ENCODE measurements at regions not wholly inside any gene's neighbourhood (a gene's known extent, or its start where the extent isn't known, plus 50 kb on each side); places are given as distances from the start of the nearest gene placed in this dataset.

DNA sequence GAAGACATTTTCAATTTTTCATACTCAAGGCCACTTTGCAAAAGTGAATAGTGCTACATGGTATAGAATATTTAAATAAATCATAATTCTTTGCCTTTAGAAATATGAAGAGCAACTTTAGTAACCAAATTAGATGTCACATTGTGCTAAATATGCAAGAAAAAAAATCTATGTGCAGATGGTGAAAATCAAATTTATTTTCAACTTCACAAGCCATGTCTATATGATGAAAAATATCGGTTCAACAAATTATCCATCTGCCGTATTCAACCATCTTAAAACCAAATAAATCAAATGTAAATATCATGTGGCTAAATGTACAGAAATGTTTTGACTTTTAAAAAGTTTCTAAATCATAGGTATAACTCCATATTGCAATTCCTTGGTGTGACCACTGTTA lies 398.2 kb downstream of the PABPC4L start:
- no peak for DNase-seq (ENCODE audit: low read depth)
- in situ Hi-C loops (cut with HindIII; ENCODE audit: low pct_unique_long_range_greater_than_20kb, low sequenced_read_pairs), result no loop called here

DNA sequence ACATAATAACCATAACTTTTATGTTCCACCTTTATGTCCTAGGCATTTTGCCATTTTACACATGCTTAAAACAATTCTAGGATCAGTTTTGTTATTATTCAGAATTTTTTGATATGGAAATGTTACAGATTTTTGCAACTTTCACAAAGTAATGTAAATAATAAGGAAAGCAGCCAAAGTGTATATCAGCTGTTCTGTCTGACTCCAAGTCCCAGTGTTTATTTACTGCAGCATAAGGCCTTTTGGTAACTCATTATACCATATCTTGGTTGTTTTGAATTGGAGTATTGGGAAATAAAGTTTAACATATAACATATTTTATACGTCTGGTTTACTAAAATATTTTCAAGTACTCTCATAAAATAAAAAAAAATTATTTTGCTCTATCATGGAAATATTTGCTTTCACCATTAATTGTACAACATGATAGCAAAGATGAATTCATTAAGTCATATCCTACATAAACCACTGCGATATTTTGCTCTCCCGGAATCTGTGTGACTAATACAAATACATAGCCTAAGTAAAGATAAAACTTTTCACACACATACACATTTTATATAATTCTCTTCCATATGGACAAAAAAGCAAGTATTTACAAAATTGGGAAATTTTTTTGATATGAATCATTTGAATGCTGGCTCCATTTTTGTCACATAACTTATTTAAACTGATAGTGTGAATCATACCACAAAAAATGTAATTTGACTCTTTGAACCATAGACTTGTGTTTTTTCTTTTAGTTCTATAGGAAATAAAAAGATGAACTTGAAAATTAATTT lies 399.0 kb downstream of the PABPC4L start:
- DNase-seq (ENCODE audit: low read depth), result no peak
- in situ Hi-C loops (cut with HindIII; ENCODE audit: low pct_unique_long_range_greater_than_20kb, low sequenced_read_pairs), result no loop called here

DNA sequence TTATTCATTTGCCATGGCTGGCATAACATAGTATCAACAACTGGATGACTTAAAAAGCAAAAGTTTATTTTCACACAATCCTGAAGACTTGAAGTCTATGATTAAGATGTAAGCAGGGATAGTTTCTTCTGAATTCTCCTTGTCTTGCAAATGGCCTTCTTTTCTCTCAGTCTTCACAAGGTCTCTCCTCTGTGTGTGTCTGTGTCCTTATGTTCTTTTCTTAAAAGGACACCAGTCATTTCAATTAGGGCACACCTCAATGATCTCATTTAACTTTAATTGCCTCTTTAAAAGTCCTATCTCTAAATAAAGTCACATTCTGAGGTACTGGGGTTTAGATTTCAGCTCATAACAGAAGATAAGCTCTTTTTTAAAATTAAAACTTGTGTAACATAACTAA lies 399.7 kb downstream of the PABPC4L start:
- DNase-seq (ENCODE audit: low read depth), result no peak
- in situ Hi-C loops (cut with HindIII; ENCODE audit: low pct_unique_long_range_greater_than_20kb, low sequenced_read_pairs), result no loop called here

DNA sequence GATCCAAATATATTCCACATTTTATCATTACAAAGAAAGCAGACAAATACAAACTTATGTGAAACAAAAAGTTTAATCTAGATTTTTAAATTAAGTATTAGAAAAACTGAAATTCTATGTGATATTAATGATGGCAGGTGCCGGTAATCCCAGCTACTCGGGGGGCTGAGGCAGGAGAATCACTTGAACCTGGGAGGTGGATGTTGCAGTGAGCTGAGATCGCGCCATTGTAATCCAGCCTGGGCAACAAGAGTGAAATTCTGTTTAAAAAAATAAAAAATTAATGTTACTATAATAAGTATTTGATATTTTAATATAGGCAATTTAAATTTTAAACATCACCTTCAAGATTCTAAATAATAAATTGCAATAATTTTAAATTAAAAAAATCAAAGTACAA lies 400.6 kb downstream of the PABPC4L start:
- DNase-seq (ENCODE audit: low read depth), result no peak
- in situ Hi-C loops (cut with HindIII; ENCODE audit: low pct_unique_long_range_greater_than_20kb, low sequenced_read_pairs), result no loop called here

DNA sequence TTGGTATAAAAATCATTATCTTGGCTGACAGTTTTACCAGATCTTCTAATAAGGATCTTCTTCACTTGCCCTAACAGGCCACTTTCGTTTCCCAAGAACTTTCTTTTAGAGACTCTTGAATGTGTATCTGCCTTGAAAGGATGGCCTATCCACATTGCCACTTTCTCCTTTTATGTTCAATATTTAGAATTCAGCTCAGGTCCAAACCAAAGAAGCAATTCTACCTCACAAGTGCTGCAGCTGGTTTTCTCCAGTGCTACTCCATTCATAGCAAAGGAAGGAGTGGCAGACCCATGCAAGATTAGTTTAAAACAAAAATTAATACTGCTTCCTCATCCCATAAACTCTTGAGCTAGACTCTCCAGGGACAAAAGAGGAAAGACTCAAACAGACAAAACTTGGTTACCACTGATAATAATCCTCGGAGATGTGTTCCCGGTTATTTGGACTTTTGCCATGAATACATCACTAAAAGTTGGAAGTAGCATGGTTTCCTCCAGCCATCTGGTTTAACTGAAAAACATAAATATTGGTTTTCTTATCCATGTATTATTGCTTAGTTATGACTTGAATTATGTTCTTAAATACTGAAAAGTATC lies 401.8 kb downstream of the PABPC4L start:
- no peak for DNase-seq (ENCODE audit: low read depth)
- in situ Hi-C loops (cut with HindIII; ENCODE audit: low pct_unique_long_range_greater_than_20kb, low sequenced_read_pairs), result no loop called here

DNA sequence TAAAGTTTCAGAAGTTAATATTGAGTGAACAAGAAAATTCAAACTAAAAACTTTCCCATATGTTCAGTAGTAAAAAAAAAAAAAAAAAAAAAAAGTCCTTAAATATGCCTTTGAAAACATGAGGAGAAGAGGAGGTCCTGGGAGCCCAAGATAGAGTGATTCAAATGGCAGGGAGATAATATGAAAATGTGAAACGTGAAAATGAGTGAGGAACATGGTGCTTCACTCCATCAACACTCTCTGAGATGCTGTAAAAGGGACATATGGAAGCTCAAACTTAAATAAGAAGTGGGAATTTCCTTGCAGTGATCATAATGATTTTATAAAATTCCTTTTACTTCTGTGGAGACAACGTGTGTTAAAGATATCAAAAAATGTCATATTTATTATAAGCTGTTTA lies 423.9 kb downstream of the PABPC4L start:
- in situ Hi-C loops (cut with HindIII; ENCODE audit: low pct_unique_long_range_greater_than_20kb, low sequenced_read_pairs), result no loop called here

DNA sequence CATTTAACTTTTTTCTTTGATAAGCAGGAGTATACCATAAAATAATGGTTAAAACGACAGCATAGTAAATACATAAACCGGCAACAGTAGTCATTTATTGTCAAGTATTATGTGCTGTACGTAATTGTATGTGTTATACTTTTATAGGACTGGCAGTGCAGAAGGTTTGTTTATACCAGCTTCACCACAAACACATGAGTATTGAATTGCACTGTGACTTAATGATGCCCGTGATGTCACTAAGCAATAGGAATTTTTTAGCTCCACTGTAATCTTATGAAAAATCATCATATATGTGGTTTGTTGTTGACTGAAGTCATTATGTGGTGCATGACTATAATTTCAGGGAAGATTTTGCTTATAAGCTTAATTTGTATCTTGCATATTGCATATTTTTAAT lies 424.6 kb downstream of the PABPC4L start:
- no peak for DNase-seq (ENCODE audit: low read depth)
- in situ Hi-C loops (cut with HindIII; ENCODE audit: low pct_unique_long_range_greater_than_20kb, low sequenced_read_pairs), result no loop called here

More for the DNA sequence above, 423.9 kb downstream of the PABPC4L start:
- no peak for DNase-seq (ENCODE audit: low read depth)

DNA sequence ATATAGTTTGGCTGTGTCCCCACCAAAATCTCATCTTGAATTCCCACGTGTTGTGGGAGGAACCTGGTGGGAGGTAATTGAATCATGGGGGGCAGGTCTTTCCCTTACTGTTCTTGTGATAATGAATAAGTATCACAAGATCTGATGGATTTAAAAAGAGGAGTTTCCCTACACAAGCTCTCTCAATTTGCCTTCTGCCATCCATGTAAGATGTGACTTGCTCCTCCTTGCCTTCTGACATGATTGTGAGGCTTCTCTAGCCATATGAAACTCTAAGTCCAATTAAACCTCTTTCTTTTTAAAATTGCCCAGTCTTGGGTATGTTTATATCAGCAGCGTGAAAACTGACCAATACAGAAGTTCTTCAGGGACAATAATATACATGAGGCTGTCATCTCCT lies 425.1 kb downstream of the PABPC4L start:
- in situ Hi-C loops (cut with HindIII; ENCODE audit: low pct_unique_long_range_greater_than_20kb, low sequenced_read_pairs), result no loop called here
- no peak for DNase-seq (ENCODE audit: low read depth)

DNA sequence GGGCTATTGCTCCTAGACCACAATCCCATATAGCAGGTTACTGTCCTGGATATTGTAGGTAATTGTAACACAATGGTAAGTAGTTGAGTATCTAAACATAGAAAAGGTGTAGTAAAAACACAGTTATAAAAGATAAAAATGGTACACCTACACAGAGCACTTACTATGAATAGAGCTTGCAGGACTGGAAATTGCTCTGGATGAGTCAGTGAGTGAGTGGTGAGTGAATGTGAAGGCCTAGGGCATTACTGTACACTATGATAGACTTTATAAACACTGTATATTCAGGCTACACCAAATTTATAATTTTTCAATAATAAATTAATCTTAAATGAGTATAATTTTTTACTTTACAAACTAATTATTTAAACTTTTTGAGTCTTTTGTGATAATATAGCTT lies 425.7 kb downstream of the PABPC4L start:
- in situ Hi-C loops (cut with HindIII; ENCODE audit: low pct_unique_long_range_greater_than_20kb, low sequenced_read_pairs), result no loop called here
- DNase-seq (ENCODE audit: low read depth), result no peak

DNA sequence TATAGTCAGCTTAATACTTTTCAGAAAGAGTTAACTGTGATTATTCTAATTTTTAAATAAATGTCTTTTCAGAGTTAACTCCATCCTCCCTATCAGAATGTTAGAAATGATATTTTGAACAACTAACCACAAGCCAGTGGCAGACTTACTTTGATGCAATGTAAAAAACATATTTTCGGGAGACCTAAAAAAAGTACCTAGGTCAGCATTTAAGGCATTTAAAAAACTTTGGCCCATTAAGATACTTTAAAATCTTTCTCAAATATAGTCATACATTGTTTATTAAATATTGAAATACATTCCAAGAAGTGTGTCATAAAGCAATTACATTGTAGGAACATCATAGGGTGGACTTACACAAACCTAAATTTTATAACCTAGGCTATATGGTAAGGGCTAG lies 426.1 kb downstream of the PABPC4L start:
- in situ Hi-C loops (cut with HindIII; ENCODE audit: low pct_unique_long_range_greater_than_20kb, low sequenced_read_pairs), result no loop called here
- DNase-seq (ENCODE audit: low read depth), result no peak

DNA sequence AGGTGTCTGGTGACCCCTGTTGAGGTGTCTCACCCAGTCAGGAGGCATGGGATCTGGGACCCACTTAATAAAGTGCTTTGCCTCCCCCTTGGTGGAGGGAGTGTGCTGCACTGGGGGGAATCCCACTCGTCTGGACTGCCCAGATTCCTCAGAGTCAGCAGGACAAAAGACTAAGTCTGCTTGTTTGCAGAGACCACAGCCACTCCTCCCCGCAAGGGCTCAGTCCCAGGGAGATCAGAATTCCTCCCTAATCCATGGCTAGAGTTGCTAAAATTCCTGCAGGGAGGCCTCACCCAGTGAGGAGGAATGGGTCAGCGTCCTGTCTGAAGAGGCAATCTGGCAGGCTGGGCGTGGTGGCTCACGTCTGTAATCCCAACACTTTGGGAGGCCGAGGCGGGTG lies 442.2 kb downstream of the PABPC4L start:
- DNase-seq (ENCODE audit: low read depth), result no peak
- in situ Hi-C loops (cut with HindIII; ENCODE audit: low pct_unique_long_range_greater_than_20kb, low sequenced_read_pairs), result no loop called here

DNA sequence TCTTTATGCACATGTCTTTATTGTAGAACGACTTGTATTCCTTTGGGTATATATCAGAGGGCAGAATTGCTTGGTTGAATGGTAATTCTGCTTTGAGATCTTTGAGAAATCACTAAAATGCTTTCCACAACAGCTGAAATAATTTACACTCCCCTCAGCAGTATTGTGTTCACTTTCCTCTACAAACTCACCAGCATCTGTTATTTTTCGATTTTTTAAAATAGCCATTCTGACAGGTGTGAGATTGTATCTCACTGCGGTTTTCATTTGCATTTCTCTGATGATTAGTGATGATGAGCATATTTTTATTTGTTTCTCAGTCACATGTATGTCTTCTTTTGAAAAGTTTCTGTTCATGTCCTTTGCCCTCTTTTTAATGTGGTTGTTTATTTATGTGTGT lies 459.8 kb downstream of the PABPC4L start:
- in situ Hi-C loops (cut with HindIII; ENCODE audit: low pct_unique_long_range_greater_than_20kb, low sequenced_read_pairs), result no loop called here
- DNase-seq (ENCODE audit: low read depth), result no peak

DNA sequence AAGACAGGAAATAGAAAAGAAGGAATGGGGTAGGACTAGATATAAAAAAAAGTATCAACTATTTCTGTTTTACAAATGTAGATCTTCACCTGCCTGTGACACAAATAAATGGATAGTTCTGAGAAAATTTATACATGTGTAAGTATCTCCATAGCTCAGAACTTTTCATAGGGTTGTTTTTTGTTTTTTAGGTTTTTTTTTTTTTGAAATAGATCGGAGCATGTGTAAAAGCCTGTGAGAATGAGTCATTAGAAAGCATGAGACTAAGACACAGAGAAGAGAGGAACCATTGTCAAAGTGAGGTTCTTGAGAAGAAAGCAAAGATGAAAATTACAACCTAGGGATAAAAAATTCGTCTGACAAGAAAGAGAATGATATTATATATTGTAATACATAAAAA lies 481.6 kb downstream of the PABPC4L start:
- no peak for DNase-seq (ENCODE audit: low read depth)
- in situ Hi-C loops (cut with HindIII; ENCODE audit: low pct_unique_long_range_greater_than_20kb, low sequenced_read_pairs), result no loop called here

DNA sequence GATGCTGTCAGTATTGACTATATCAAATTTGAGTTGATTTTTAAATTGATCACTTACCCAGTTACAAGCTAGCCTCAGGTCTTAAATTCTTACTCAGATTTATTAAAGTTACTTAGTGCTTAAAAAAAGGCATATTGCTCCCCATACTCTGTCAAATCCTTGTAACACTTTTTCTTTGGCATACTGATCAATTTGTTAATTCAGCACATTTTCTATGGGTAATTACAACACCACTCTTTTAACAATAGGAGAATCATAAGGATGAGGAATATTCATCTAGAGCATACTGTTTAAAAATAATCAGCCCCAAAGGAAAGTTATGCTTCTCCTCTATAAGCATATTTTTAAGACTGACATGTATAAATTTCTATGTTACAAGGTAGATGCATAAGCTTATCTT lies 482.5 kb downstream of the PABPC4L start:
- in situ Hi-C loops (cut with HindIII; ENCODE audit: low pct_unique_long_range_greater_than_20kb, low sequenced_read_pairs), result no loop called here
- no peak for DNase-seq (ENCODE audit: low read depth)

DNA sequence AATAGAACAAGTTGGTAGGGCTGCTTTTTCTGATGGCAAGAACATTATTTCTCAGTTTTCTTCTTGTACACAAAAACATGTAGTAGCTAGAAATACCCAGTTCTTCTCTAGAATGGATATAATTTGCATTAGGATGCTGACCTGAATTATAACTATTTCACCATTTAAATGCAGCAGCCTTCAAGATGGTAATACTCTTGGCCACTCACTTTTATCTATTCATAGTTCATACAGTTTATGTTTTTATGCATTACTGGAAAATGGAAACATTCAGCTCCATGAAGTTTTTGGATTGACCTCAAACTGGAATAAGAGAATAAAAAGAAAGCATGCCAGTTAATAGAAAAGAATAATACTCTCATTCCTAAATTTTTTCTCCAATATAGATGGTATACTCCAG lies 487.4 kb downstream of the PABPC4L start:
- in situ Hi-C loops (cut with HindIII; ENCODE audit: low pct_unique_long_range_greater_than_20kb, low sequenced_read_pairs), result no loop called here

DNA sequence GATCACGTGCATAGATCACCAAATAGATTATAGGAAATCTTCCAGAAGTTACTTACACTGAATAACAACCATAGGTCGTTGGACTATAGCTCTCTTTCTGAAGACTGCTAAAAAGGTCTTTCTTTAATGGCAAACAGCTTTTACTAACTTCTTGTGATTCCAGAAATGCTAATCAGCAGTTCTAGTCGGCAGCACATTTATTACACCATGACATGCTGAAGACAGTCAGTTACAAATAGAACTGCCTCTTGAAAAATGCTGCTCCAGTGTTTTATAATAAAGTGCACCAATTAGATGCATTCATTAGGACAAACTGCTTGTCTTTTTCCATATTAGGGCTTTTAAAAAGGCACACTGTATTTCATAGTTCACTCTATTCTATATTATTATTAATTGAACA lies 488.2 kb downstream of the PABPC4L start:
- no peak for DNase-seq (ENCODE audit: low read depth)
- in situ Hi-C loops (cut with HindIII; ENCODE audit: low pct_unique_long_range_greater_than_20kb, low sequenced_read_pairs), result no loop called here

More for the DNA sequence above, 487.4 kb downstream of the PABPC4L start:
- DNase-seq (ENCODE audit: low read depth), result no peak

DNA sequence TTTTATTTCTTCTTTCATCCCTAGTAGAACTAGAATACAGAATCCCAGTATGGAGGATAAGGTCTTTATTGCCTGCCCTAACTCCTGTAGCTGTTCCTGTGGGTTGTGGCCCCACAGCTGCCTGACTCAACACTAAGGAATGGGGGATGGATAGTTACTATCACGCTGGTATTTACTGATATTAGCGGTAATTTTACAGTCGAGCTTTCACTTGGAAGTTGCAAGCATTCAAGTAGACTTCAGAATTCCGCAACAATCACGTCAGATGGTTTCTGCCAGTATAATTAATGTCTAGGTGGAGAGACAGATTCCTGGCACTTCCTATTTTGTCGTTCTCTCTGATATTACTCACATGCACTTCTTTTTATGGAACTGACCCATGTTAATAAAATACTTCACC lies 489.8 kb downstream of the PABPC4L start:
- in situ Hi-C loops (cut with HindIII; ENCODE audit: low pct_unique_long_range_greater_than_20kb, low sequenced_read_pairs), result no loop called here
- DNase-seq (ENCODE audit: low read depth), result no peak

DNA sequence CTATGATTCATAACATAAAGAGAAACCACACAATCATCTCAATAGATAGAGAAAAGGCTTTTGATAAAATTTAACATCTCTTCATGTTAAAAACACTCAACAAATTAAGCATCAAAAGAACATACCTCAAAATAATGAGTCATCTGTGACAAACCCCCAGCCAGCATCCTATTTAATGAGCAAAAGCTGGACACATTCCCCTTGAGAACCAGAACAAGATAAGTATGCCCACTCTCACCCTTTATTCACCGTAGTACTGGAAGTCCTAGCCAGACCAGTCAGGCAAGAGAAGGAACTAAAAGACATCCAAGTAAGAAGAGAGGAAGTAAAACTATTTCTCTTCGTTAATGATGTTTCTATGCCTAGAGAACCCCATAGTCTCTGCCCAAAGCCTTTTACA lies 507.2 kb downstream of the PABPC4L start:
- in situ Hi-C loops (cut with HindIII; ENCODE audit: low pct_unique_long_range_greater_than_20kb, low sequenced_read_pairs), result no loop called here
- DNase-seq (ENCODE audit: low read depth), result no peak

DNA sequence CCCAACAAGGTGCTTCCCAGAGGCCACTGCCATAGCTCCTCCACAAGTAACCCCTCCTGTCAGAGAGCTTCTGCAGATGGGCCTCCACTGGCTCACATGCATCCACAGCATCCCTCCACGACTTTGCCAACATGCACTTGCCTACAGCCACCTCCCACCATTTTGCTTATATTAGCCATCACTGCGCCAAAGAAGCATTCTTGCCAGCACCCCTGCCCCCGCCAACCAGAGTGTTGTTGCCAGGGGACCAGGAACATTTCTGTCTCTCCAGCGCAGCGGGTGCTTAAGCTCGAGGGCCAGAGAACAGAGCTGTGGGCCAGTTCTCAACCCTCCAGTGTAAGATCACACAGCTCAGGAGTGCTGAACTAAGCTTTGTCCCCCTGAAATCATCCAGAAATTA lies 517.6 kb downstream of the PABPC4L start:
- in situ Hi-C loops (cut with HindIII; ENCODE audit: low pct_unique_long_range_greater_than_20kb, low sequenced_read_pairs), result no loop called here

More for the DNA sequence above, 517.6 kb downstream of the PABPC4L start:
- no peak for DNase-seq (ENCODE audit: low read depth)

All from Caki2 (cell line).